Stimulated activated effector memory CD8-positive, alpha-beta T cell treated with anti-CD3 and anti-CD28 coated beads, Interleukin-12 subunit alpha, Interleukin-12 subunit beta, amount 100 ng/mL, for 72 hours (primary cell): ENCODE measurements at regions not wholly inside any gene's neighbourhood (a gene's known extent, or its start where the extent isn't known, plus 50 kb on each side); places are given as distances from the start of the nearest gene placed in this dataset.
A peak's percentile ranks its signal among the peaks of the same experiment; 100 is the strongest.

Experiments
- ATAC-seq: fragments of 150-1000 bp; cut with Tn5 transposase; 2 replicates; pipeline ENCODE4 v1.10.0; 2021
- DNase-seq, 2 donors: peaks; one replicate each; pipeline ENCODE4 v3.0.0; 2021 to 2022; ENCODE audit warnings: low spot score in 2 of 2
- H3K27ac Mint-ChIP-seq: one replicate; pipeline ENCODE4 v1.8.0; 2022; ENCODE audit warnings: mild to moderate bottlenecking, mixed read lengths
- H3K36me3 Mint-ChIP-seq: one replicate; pipeline ENCODE4 v1.8.0; 2022; ENCODE audit warnings: mild to moderate bottlenecking, mixed read lengths
- H3K4me1 Mint-ChIP-seq: one replicate; pipeline ENCODE4 v1.8.0; 2022; ENCODE audit warnings: mixed read lengths
- H3K4me3 Mint-ChIP-seq: one replicate; pipeline ENCODE4 v1.8.0; 2022; ENCODE audit warnings: mild to moderate bottlenecking, mixed read lengths
- H3K9me3 Mint-ChIP-seq: one replicate; pipeline ENCODE4 v1.8.0; 2022; ENCODE audit warnings: mixed read lengths

GRCh38 chr10:58001159-58001558 lies 266.5 kb downstream of the IPMK start:
- DNase-seq (no peak), ATAC-seq (no peak)
- H3K36me3 Mint-ChIP-seq = no peaks in the 10 kb centered on the region
- no peak overlapping the region for H3K4me3 Mint-ChIP-seq
- no peak overlapping the region for H3K27ac Mint-ChIP-seq
- no peaks in the 10 kb centered on the region for H3K9me3 Mint-ChIP-seq
- H3K4me1 Mint-ChIP-seq = no peaks in the 10 kb centered on the region

GRCh38 chr10:57996536-57996935 lies 271.2 kb downstream of the IPMK start:
- ATAC-seq = no peak
- Mint-ChIP-seq H3K36me3 (no peaks in the 10 kb centered on the region), H3K4me3 (no peak overlapping the region), H3K27ac (no peak overlapping the region), H3K4me1 (no peaks in the 10 kb centered on the region), H3K9me3 (no peaks in the 10 kb centered on the region)
- DNase-seq = no peak

- ATAC-seq (no peak), DNase-seq (no peak)
- Mint-ChIP-seq H3K36me3 (no peaks in the 10 kb centered on the region), H3K9me3 (no peaks in the 10 kb centered on the region), H3K27ac (no peak overlapping the region), H3K4me1 (no peaks in the 10 kb centered on the region), H3K4me3 (no peak overlapping the region)
These were observed 274.4 kb downstream of the IPMK start for GRCh38 chr10:57993302-57993701.

DNA sequence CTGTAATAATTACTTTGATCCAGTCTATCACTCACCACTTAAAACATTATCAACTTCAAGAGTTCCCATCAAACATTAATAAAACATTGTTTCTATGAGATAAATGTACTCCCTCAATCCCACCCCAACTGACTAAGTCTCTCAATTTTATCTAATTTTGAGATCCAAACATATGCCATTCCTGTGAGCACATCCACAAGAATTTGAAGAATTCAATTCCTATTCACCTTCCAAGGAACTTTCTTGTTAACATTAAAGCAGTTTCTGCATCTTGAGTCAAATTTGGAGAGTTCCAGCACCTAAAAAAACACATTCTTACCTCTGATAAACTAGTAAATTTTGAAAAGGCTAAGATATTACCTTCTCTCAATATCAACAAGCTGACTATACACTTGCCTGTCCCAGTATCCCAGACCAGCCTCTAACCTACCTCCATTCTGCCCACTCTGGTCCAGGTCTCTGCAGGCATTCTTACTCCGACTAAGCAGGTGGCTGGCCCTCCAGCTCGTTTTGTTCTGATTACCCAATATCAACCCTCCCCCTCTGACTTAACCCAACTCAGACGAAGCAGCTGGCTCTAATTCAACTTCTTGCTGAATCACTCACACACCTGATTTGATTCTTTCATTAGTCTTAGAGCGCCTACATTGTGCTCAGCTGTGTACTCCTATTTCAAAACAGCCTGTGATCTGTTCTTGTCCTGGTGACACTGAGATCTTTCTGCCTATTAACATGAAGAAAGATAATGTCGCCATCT lies 275.2 kb downstream of the IPMK start:
- Mint-ChIP-seq H3K36me3 (no peaks in the 10 kb centered on the region), H3K27ac (no peak overlapping the region), H3K4me3 (no peak overlapping the region), H3K4me1 (no peaks in the 10 kb centered on the region), H3K9me3 (no peaks in the 10 kb centered on the region)
- ATAC-seq (no peak), DNase-seq (no peak)

DNA sequence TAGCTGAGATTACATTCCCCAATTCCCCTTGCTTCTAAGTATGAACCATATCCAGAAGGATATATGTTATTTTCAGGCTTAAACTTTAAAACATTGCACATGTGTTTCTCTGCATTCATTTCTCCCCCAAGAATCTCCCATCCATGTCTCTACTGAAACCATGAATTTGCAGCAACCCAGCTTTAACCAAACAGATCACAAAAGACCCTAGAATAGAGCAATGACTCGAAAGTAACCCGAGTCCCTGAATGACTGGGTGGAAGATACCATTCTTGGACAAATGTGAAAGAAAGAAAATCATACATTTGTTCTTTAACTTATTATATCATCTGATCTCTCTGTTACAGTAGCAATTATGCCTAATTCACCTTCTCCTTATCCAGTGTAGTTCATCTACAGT lies 278.7 kb downstream of the IPMK start:
- ATAC-seq = no peak
- Mint-ChIP-seq H3K36me3 (no peaks in the 10 kb centered on the region), H3K27ac (no peak overlapping the region)

DNA sequence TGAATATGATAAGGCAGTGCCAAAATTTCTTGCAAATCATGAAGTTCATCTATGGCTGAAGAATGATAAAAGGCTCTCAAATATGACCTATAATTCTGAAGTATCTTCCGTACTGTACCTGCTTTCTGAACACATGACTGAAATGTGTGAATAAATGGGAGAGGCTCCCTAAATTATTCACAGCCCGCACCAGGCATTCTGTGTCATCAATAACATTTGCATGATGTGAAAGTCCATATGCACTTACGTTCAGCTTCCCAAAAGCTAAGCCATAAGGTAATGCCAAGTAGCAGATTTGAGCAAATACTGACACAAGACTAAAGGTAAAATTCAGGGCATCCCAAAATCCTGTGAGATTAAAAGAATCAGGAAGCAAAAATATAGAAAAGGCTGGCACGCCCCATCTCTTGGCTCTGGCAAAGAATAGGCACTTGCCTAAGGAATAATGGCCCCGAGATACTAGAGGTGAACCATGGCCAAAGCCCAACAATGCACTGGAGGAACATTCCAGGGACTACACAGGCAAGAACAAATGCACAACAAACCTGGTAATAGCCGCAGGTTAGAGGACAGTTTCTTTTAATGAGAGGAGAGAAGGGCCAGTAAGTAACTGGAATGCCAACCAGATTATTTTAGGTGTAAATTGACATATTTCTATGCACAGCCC lies 280.5 kb downstream of the IPMK start:
- H3K36me3 Mint-ChIP-seq = no peaks in the 10 kb centered on the region
- no peaks in the 10 kb centered on the region for H3K9me3 Mint-ChIP-seq
- no peak for ATAC-seq
- H3K4me1 Mint-ChIP-seq = no peaks in the 10 kb centered on the region
- no peak for DNase-seq
- H3K27ac Mint-ChIP-seq = no peak overlapping the region
- H3K4me3 Mint-ChIP-seq = no peak overlapping the region

More for the DNA sequence above, 278.7 kb downstream of the IPMK start:
- no peaks in the 10 kb centered on the region for H3K4me1 Mint-ChIP-seq
- no peak for DNase-seq
- no peak overlapping the region for H3K4me3 Mint-ChIP-seq
- no peaks in the 10 kb centered on the region for H3K9me3 Mint-ChIP-seq

- DNase-seq (no peak), ATAC-seq (no peak)
- Mint-ChIP-seq H3K27ac (no peak overlapping the region), H3K4me1 (no peaks in the 10 kb centered on the region), H3K9me3 (no peaks in the 10 kb centered on the region), H3K4me3 (no peak overlapping the region), H3K36me3 (no peaks in the 10 kb centered on the region)
These were observed 281.3 kb downstream of the IPMK start for GRCh38 chr10:57986422-57986821.

- DNase-seq (no peak), ATAC-seq (no peak)
- Mint-ChIP-seq H3K9me3 (peaks cover 4% of the 10 kb centered on the region), H3K27ac (no peak overlapping the region), H3K36me3 (no peaks in the 10 kb centered on the region), H3K4me3 (no peak overlapping the region), H3K4me1 (no peaks in the 10 kb centered on the region)
These were observed 284.4 kb downstream of the IPMK start for GRCh38 chr10:57983281-57983791.

- DNase-seq (no peak), ATAC-seq (no peak)
- H3K27ac Mint-ChIP-seq = no peak overlapping the region
- H3K4me1 Mint-ChIP-seq = no peaks in the 10 kb centered on the region
- H3K9me3 Mint-ChIP-seq = peaks cover 6% of the 10 kb centered on the region
- H3K36me3 Mint-ChIP-seq = no peaks in the 10 kb centered on the region
- no peak overlapping the region for H3K4me3 Mint-ChIP-seq
These were observed 285.6 kb downstream of the IPMK start for GRCh38 chr10:57982091-57982490.

GRCh38 chr10:57979956-57980355 lies 287.7 kb downstream of the IPMK start:
- DNase-seq = no peak
- no peak overlapping the region for H3K4me3 Mint-ChIP-seq
- no peaks in the 10 kb centered on the region for H3K4me1 Mint-ChIP-seq
- H3K36me3 Mint-ChIP-seq = no peaks in the 10 kb centered on the region
- ATAC-seq = no peak
- H3K27ac Mint-ChIP-seq = no peak overlapping the region
- H3K9me3 Mint-ChIP-seq = peaks cover 6% of the 10 kb centered on the region

DNA sequence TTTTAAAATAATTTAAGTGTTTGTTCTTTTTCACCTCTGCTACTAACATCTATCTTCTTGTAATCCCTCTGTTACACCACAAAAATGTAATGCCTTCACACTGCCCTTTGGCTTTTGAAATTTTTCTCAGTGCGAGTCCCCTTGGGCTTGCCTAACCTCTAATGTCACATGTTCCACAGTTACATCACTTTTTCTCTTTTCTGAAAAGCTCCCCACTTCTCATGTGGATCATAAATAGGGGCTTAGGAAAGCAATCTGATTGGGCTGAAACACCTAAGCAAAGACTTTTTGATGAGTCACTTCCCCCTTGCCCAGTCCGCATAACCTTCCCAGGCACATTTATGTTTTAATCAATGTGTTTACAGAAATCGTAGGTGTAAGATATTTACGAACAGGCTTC lies 288.2 kb downstream of the IPMK start:
- DNase-seq = no peak
- H3K9me3 Mint-ChIP-seq = peaks cover 6% of the 10 kb centered on the region
- H3K36me3 Mint-ChIP-seq = no peaks in the 10 kb centered on the region
- H3K4me1 Mint-ChIP-seq = no peaks in the 10 kb centered on the region
- H3K4me3 Mint-ChIP-seq = no peak overlapping the region
- ATAC-seq = no peak
- H3K27ac Mint-ChIP-seq = no peak overlapping the region

- no peaks in the 10 kb centered on the region for H3K4me1 Mint-ChIP-seq
- no peak overlapping the region for H3K4me3 Mint-ChIP-seq
- H3K9me3 Mint-ChIP-seq = peaks cover 6% of the 10 kb centered on the region
- DNase-seq (no peak), ATAC-seq (no peak)
- no peaks in the 10 kb centered on the region for H3K36me3 Mint-ChIP-seq
- H3K27ac Mint-ChIP-seq = no peak overlapping the region
These were observed 290.4 kb downstream of the IPMK start for GRCh38 chr10:57977262-57977661.

DNA sequence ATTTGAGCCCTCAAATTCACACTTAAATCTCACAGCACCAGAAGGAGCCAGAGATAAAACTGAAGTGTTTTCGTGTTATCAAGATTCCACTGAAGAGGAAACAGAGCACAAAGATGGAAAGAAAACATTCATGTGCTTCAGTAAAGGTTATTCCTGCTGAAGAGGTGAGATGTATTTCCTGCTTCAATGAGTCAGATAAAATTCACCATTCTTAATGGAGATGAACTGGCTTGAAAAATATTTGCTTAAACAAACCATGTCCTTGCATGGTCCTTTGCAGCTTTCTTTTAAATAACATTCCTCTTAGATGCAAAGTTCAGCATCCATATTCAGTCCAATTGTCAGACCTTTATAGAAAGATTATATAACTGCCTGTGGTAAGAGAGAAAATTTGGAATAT lies 294.2 kb downstream of the IPMK start:
- no peaks in the 10 kb centered on the region for H3K36me3 Mint-ChIP-seq
- H3K9me3 Mint-ChIP-seq = peaks cover 7% of the 10 kb centered on the region
- H3K4me1 Mint-ChIP-seq = no peaks in the 10 kb centered on the region
- DNase-seq (no peak), ATAC-seq (no peak)
- H3K27ac Mint-ChIP-seq = no peak overlapping the region
- H3K4me3 Mint-ChIP-seq = no peak overlapping the region

DNA sequence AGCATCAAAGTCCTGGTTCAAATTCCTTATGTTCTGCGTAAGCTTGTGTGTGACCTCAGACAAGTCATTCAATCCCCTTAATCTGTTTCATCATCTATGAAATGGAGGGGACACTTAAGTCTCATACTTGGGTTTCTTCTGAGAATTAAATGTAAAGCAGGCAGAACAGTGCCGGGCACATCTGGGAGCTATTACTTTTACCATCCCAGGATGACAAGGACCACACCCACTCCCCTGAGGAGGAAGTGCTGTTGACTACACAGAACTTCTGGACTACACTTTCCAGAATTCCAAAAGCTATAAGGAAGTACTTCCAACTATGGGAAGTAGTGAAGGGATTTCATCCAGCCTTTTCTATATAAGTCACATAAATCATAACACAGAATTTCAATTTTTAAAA lies 294.9 kb downstream of the IPMK start:
- no peak overlapping the region for H3K27ac Mint-ChIP-seq
- DNase-seq (no peak), ATAC-seq (no peak)
- H3K36me3 Mint-ChIP-seq = no peaks in the 10 kb centered on the region
- H3K4me3 Mint-ChIP-seq = no peak overlapping the region
- H3K9me3 Mint-ChIP-seq = peaks cover 4% of the 10 kb centered on the region
- no peaks in the 10 kb centered on the region for H3K4me1 Mint-ChIP-seq

- no peak overlapping the region for H3K4me3 Mint-ChIP-seq
- peak; percentile 19 for ATAC-seq
- DNase-seq = no peak
- H3K4me1 Mint-ChIP-seq = no peaks in the 10 kb centered on the region
- peaks cover 7% of the 10 kb centered on the region for H3K9me3 Mint-ChIP-seq
- H3K36me3 Mint-ChIP-seq = no peaks in the 10 kb centered on the region
- no peak overlapping the region for H3K27ac Mint-ChIP-seq
These were observed 299.2 kb downstream of the IPMK start for GRCh38 chr10:57968328-57969016.

GRCh38 chr10:57964351-57964750 lies 303.3 kb downstream of the IPMK start:
- Mint-ChIP-seq H3K36me3 (no peaks in the 10 kb centered on the region), H3K4me3 (no peak overlapping the region), H3K4me1 (no peaks in the 10 kb centered on the region), H3K9me3 (peaks cover 7% of the 10 kb centered on the region), H3K27ac (no peak overlapping the region)
- DNase-seq (no peak), ATAC-seq (no peak)
